ENCODE measurements at regions not wholly inside any gene's neighbourhood (a gene's known extent, or its start where the extent isn't known, plus 50 kb on each side); places are given as distances from the start of the nearest gene placed in this dataset.
"Not testable (repeated sequence)": the region's sequence is repeated elsewhere in the genome, so short reads cannot be mapped to it uniquely, and the experiment has no call there.

DNA sequence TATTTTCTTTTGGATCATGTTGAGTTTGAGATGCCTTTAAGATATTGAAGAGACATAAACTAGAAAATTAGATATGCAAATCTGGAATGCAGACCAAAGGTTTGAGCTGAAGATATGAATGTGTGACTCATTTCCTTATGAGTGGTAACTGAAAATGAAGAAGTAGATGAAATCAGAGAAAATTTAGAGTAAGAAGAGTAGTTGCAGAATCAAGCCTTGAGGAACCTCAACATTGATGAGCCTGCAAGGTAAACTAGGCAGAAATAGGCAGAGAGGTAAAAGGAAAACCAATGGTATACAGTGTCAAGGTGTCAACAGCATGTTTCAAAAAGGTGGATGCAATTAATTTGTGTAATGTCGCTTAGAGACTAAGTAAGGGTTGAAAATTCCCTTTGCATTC lies 142.8 kb downstream of the MOSPD2 start:
- Mint-ChIP-seq H3K27ac (no peak overlapping the region), H3K4me1 (no peaks in the 10 kb centered on the region)

DNA sequence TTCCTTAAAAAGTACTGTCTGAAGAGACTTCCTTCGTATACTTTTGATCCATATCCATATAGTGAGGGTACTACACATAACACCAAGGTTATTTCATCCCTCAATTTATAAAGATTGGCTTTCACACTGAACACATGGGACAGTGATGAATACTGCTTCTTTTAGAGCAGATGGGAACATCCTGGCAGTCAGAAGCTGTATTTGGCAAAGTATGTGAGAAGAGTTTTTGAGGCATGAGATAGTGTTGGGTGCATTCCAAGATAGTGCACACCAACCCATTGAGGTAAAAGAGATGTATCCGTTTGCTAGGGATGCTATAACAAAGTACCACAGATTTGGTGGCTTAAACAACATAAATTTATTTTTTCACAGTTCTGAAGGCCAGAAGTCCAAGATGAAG lies 141.1 kb downstream of the MOSPD2 start:
- Mint-ChIP-seq H3K27me3 (peaks cover 0 to 4% (median 0%) of the 10 kb centered on the region in 5 donors), H3K4me3 (no peak overlapping the region), H3K9me3 (peaks cover 0 to 2% (median 0%) of the 10 kb centered on the region in 9 donors), H3K27ac (no peak overlapping the region), H3K4me1 (no peaks in the 10 kb centered on the region), H3K36me3 (no peaks in the 10 kb centered on the region)
- ATAC-seq (no peak), DNase-seq (no peak)
- POLR2A ChIA-PET = no interaction called here

More for the DNA sequence above, 142.8 kb downstream of the MOSPD2 start:
- Mint-ChIP-seq H3K27me3 (peaks cover 0 to 4% (median 0%) of the 10 kb centered on the region in 5 donors), H3K9me3 (peaks cover 0 to 2% (median 0%) of the 10 kb centered on the region in 9 donors), H3K36me3 (no peaks in the 10 kb centered on the region), H3K4me3 (no peak overlapping the region)
- POLR2A ChIA-PET = no interaction called here
- DNase-seq = no peak
- no peak for ATAC-seq

DNA sequence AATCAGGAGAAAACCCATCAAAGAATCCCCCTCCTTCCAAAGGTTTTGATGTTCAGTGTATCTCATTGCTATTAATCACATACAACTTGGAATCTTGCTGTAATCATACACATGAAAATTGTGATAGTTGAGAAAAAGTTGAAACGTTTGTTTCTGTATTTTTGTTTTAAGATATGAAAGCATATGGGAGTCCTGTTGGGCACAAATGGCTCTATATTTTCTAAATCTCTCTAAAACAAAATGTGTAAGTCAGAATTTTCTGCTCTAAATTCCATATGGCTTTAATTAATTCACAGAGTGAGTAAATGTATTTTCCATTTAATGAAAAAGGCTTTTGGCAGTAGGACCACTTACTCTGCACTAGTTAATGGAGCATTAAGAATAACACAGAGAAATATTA lies 140.2 kb downstream of the MOSPD2 start:
- Mint-ChIP-seq H3K4me3 (no peak overlapping the region), H3K27me3 (no peaks in the 10 kb centered on the region), H3K9me3 (no peaks in the 10 kb centered on the region), H3K36me3 (no peaks in the 10 kb centered on the region), H3K27ac (no peak overlapping the region), H3K4me1 (no peaks in the 10 kb centered on the region)
- DNase-seq = no peak
- no peak for ATAC-seq
- POLR2A ChIA-PET = no interaction called here

DNA sequence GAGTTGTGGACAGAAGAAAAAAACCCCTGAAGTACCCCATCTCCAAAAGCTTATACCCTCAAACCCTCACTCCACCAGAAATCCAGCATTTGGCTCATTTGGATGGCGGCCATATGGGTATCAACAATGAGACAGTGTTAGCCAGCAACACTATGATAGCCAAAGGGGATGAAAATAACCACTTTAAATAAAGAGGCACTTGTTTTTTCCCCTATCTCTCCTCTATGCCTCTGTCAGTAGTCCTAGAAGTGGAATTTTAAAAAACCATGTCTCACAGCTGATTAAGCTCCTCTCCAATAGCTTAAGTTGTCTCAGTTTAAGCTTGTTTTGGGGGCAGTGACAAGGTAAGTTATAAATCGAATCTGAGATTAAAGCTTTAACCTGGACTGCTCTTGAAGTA lies 124.0 kb downstream of the MOSPD2 start:
- POLR2A ChIA-PET = no interaction called here
- no peak for DNase-seq
- Mint-ChIP-seq H3K36me3 (no peaks in the 10 kb centered on the region), H3K27ac (no peak overlapping the region), H3K9me3 (peaks cover 0 to 14% (median 3%) of the 10 kb centered on the region in 9 donors), H3K27me3 (peaks cover 0 to 9% (median 4%) of the 10 kb centered on the region in 5 donors), H3K4me3 (no peak overlapping the region), H3K4me1 (no peaks in the 10 kb centered on the region)
- no peak for ATAC-seq

GRCh38 chrX:14984425-14984824 lies 111.2 kb downstream of the MOSPD2 start:
- ATAC-seq, H3K27me3 Mint-ChIP-seq, DNase-seq, POLR2A ChIA-PET, H3K9me3 Mint-ChIP-seq, H3K27ac Mint-ChIP-seq, H3K4me3 Mint-ChIP-seq, H3K4me1 Mint-ChIP-seq, H3K36me3 Mint-ChIP-seq: not testable (repeated sequence)

Data from naive thymus-derived CD8-positive, alpha-beta T cell (primary cell).